Panc1 (cell line): ENCODE measurements at regions not wholly inside any gene's neighbourhood (a gene's known extent, or its start where the extent isn't known, plus 50 kb on each side); places are given as distances from the start of the nearest gene placed in this dataset.
A peak's percentile ranks its signal among the peaks of the same experiment; 100 is the strongest.

ENCODE experiments used
- ATAC-seq: fragments of 200-7000 bp; cut with Tn5 transposase; 2 replicates; pipeline ENCODE4 v1.9.1; 2020; ENCODE audit warnings: mild to moderate bottlenecking, moderate library complexity
- BruUV-seq: library from RNA; stranded (reverse); fragments of 400-500 nt; replicated peaks from 2 replicates; lab custom pipeline; 2021; lab: Mats Ljungman, UMichigan
- CTCF ChIA-PET: fragments of 300-600 bp; sonication (Branson Sonifier 250); formaldehyde crosslinking; loops from one replicate; lab custom pipeline; 2022; ENCODE audit warnings: antibody characterized with exemption; lab: Charles Lee
- POLR2A ChIA-PET: fragments of 300-600 bp; sonication (Branson Sonifier 250); formaldehyde crosslinking; loops from one replicate; lab custom pipeline; 2022; ENCODE audit warnings: antibody characterized with exemption; lab: Charles Lee
- DNase-seq: peaks from one replicate; pipeline ENCODE4 v3.0.0-alpha.2; 2010; ENCODE audit warnings: low read depth, low spot score
- H3K27ac ChIP-seq: 2 replicates; pipeline ENCODE4 v1.5.1; 2011; ENCODE audit warnings: mild to moderate bottlenecking, low read length, inconsistent platforms
- H3K27me3 ChIP-seq: fragments of 200-500 bp; sonication (Bioruptor generic); 2 replicates; pipeline ENCODE4 v1.6.0; 2014; ENCODE audit warnings: low read length, inconsistent platforms; ENCODE audit not compliant: control insufficient read depth, insufficient read depth
- H3K36me3 ChIP-seq: fragments of 200-500 bp; sonication (Bioruptor generic); 2 replicates; pipeline ENCODE4 v1.5.1; 2014; ENCODE audit warnings: inconsistent platforms, mild to moderate bottlenecking, low read length, moderate library complexity; ENCODE audit not compliant: control insufficient read depth, insufficient read depth
- H3K4me1 ChIP-seq: 2 replicates; pipeline ENCODE4 v1.5.1; 2011; ENCODE audit warnings: inconsistent platforms, mild to moderate bottlenecking, low read length, moderate library complexity; ENCODE audit not compliant: control insufficient read depth, insufficient read depth
- H3K4me3 ChIP-seq, 2 experiments: 2 replicates each; pipeline ENCODE4 v1.5.1; 2011 to 2012; ENCODE audit warnings: low read depth in 2 of 2, low read length in 2 of 2, mild to moderate bottlenecking in 2 of 2, inconsistent platforms in 1 of 2, moderate library complexity in 1 of 2
- H3K9me3 ChIP-seq: fragments of 200-500 bp; sonication (Bioruptor generic); 2 replicates; pipeline ENCODE4 v1.5.1; 2014; ENCODE audit warnings: low read depth, mild to moderate bottlenecking, inconsistent platforms, low read length, moderate library complexity; ENCODE audit not compliant: control insufficient read depth, insufficient read depth
- CTCF ChIP-seq: fragments of 450-650 bp; IDR thresholded peaks from 2 replicates; pipeline ENCODE4 v1.5.1; 2017; ENCODE audit warnings: mild to moderate bottlenecking
- POLR2AphosphoS5 ChIP-seq: IDR thresholded peaks from 2 replicates; pipeline ENCODE4 v1.6.1; 2012; ENCODE audit warnings: mild to moderate bottlenecking, low read depth, low read length, moderate library complexity
- REST ChIP-seq, 2 experiments: IDR thresholded peaks; 2 replicates each; pipeline ENCODE4 v1.6.1; 2011 to 2012; ENCODE audit warnings: low read depth in 2 of 2, control low read depth in 1 of 2, low read length in 1 of 2, mild to moderate bottlenecking in 1 of 2, moderate library complexity in 1 of 2; ENCODE audit not compliant: insufficient read depth in 1 of 2
- SIN3A ChIP-seq: IDR thresholded peaks from 2 replicates; pipeline ENCODE4 v1.6.1; 2012; ENCODE audit warnings: low read depth, mild to moderate bottlenecking, low read length, moderate library complexity, borderline replicate concordance; ENCODE audit not compliant: insufficient read depth
- TCF7L2 ChIP-seq: IDR thresholded peaks from 2 replicates; pipeline ENCODE4 v1.6.1; 2011; ENCODE audit warnings: mild to moderate bottlenecking, low read depth, low read length, inconsistent platforms
- in situ Hi-C: cut with HindIII; loops from 2 replicates; pipeline ENCODE4 v1.10.0; 2016; ENCODE audit warnings: low sequenced_read_pairs, low pct_unique_long_range_greater_than_20kb
- intact Hi-C: fragments of 100-400 bp; cut with micrococcal nuclease; formaldehyde crosslinking; loops from one replicate; pipeline ENCODE4 v1.10.0; 2022; ENCODE audit not compliant: unreplicated experiment

- TF ChIP-seq TCF7L2 (no peak), CTCF (no peak), SIN3A (no peak), REST (IDR thresholded peaks at IDR 0.05; ENCODE audit: insufficient read depth in 1 of 2, low read depth in 2 of 2, low read length in 1 of 2) (no peak), POLR2AphosphoS5 (no peak)
- no peak overlapping the region for H3K27ac ChIP-seq
- DNase-seq (peak; percentile 2), ATAC-seq (no peak)
- intact Hi-C loops (no loop called here), in situ Hi-C loops (no loop called here)
- ChIA-PET POLR2A (no interaction called here), CTCF (no interaction called here)
- BruUV-seq = no TSS peak
- H3K4me1 ChIP-seq = no peaks in the 10 kb centered on the region
- no peaks in the 10 kb centered on the region for H3K27me3 ChIP-seq
- no peaks in the 10 kb centered on the region for H3K9me3 ChIP-seq
- H3K36me3 ChIP-seq = no peaks in the 10 kb centered on the region
- H3K4me3 ChIP-seq = no peak overlapping the region
Observed at GRCh38 chr2:122423934-122424333, 668.5 kb downstream of the TSN start.

GRCh38 chr2:122433123-122433754, 677.8 kb downstream of the TSN start:
- no peaks in the 10 kb centered on the region for H3K4me1 ChIP-seq
- H3K27me3 ChIP-seq = no peaks in the 10 kb centered on the region
- no peak for ATAC-seq
- POLR2A ChIA-PET = no interaction called here
- H3K36me3 ChIP-seq = no peaks in the 10 kb centered on the region; the same call in 1 of the 2 replicates
- intact Hi-C loops = no loop called here
- no peak overlapping the region for H3K27ac ChIP-seq
- no peak for TF ChIP-seq REST (IDR thresholded peaks at IDR 0.05; ENCODE audit: insufficient read depth in 1 of 2, low read depth in 2 of 2, low read length in 1 of 2)
- TF ChIP-seq POLR2AphosphoS5 = no peak
- no peak for TF ChIP-seq SIN3A
- no peak for TF ChIP-seq CTCF
- TF ChIP-seq TCF7L2 = no peak
- in situ Hi-C loops = no loop called here
- no peak overlapping the region for H3K4me3 ChIP-seq
- CTCF ChIA-PET = no interaction called here
- H3K9me3 ChIP-seq = 0 out of 2 replicates have a peak, but pooled peaks cover 2% of the 10 kb centered on the region
- no TSS peak for BruUV-seq
- DNase-seq = no peak
